ENCODE measurements at regions not wholly inside any gene's neighbourhood (a gene's known extent, or its start where the extent isn't known, plus 50 kb on each side); places are given as distances from the start of the nearest gene placed in this dataset.

- TF ChIP-seq CTCF (IDR thresholded peaks at IDR 0.05 in 2 of 3, conservative IDR thresholded peaks at IDR 0.05 in 1 of 3; ENCODE audit: control insufficient read depth in 2 of 3, extremely low read depth in 1 of 3, insufficient read depth in 1 of 3, low read depth in 3 of 3, low read length in 3 of 3): peak; percentile 76 to 90 (median 82)
- TF ChIP-seq FOXM1 (IDR thresholded peaks at IDR 0.05; ENCODE audit: low read depth, low read length): no peak
- TF ChIP-seq TCF12 (IDR thresholded peaks at IDR 0.05; ENCODE audit: low read depth, low read length): no peak
- peak; percentile 45; the same call in 1 of the 2 replicates for TF ChIP-seq YY1 (IDR thresholded peaks at IDR 0.05; ENCODE audit: low read depth, low read length)
- no peak for TF ChIP-seq CBX5 (IDR thresholded peaks at IDR 0.05; ENCODE audit: low read depth)
- TF ChIP-seq YBX1 (IDR thresholded peaks at IDR 0.05): no peak
- peak; percentile 77 for TF ChIP-seq SMC3 (IDR thresholded peaks at IDR 0.05; ENCODE audit: borderline replicate concordance, low read length)
- TF ChIP-seq KLF5 (IDR thresholded peaks at IDR 0.05; ENCODE audit: partially characterized antibody): no peak
- no peak for TF ChIP-seq PAX8 (IDR thresholded peaks at IDR 0.05)
- no peak for TF ChIP-seq SRF (IDR thresholded peaks at IDR 0.05; ENCODE audit: low read depth in 2 of 2, low read length in 2 of 2)
Measured at GRCh38 chr12:125330645-125331341, 265.6 kb downstream of the AACS start (continued).
